H1 (cell line): ENCODE measurements at regions not wholly inside any gene's neighbourhood (a gene's known extent, or its start where the extent isn't known, plus 50 kb on each side); places are given as distances from the start of the nearest gene placed in this dataset.

Experiments
- CTCF ChIA-PET: fragments of 300-600 bp; sonication (Branson Sonifier 250); formaldehyde crosslinking; loops from one replicate; lab custom pipeline; 2021; ENCODE audit not compliant: partially characterized antibody; lab: Charles Lee
- POLR2A ChIA-PET: fragments of 300-600 bp; sonication (Branson Sonifier 250); formaldehyde crosslinking; loops from one replicate; lab custom pipeline; 2021; ENCODE audit warnings: inconsistent platforms; ENCODE audit not compliant: partially characterized antibody; lab: Charles Lee
- DNase-seq, 2 experiments: peaks; one replicate each; pipeline versions ENCODE4 v3.0.0 to v3.0.0-alpha.2; 2010 to 2022; ENCODE audit warnings: low spot score in 2 of 2, low read depth in 1 of 2, mixed read lengths in 1 of 2
- FAIRE-seq: peaks from 2 replicates; lab custom pipeline; 2011; peaks lifted over from hg19 to GRCh38; lab: Jason Lieb, UNC
- H2AFZ ChIP-seq: 2 replicates; pipeline ENCODE4 v1.8.1; 2012; ENCODE audit warnings: low read length, inconsistent platforms
- H2AK5ac ChIP-seq: 2 replicates; pipeline ENCODE4 v1.6.1; 2013; ENCODE audit warnings: low read depth, low read length
- H2BK120ac ChIP-seq: replicated peaks from 2 replicates; pipeline ENCODE3; 2013; ENCODE audit warnings: low read depth, low read length, inconsistent platforms
- H2BK12ac ChIP-seq: 2 replicates; pipeline ENCODE4 v1.6.1; 2013; ENCODE audit warnings: low read depth, low read length
- H2BK15ac ChIP-seq: 2 replicates; pipeline ENCODE4 v1.6.1; 2013; ENCODE audit warnings: low read length
- H2BK20ac ChIP-seq: 2 replicates; pipeline ENCODE4 v1.6.1; 2013; ENCODE audit warnings: low read length
- H2BK5ac ChIP-seq: 2 replicates; pipeline ENCODE4 v1.6.1; 2013; ENCODE audit warnings: low read depth, low read length
- H3K14ac ChIP-seq: 2 replicates; pipeline ENCODE4 v1.6.1; 2013; ENCODE audit warnings: inconsistent platforms; ENCODE audit not compliant: insufficient read length
- H3K18ac ChIP-seq: 2 replicates; pipeline ENCODE4 v1.6.1; 2013; ENCODE audit warnings: low read length; ENCODE audit errors: extremely low read depth
- H3K23ac ChIP-seq: 2 replicates; pipeline ENCODE4 v1.6.1; 2013; ENCODE audit warnings: inconsistent platforms; ENCODE audit not compliant: insufficient read length
- H3K23me2 ChIP-seq: 2 replicates; pipeline ENCODE4 v1.6.1; 2013; ENCODE audit warnings: low read depth, low read length
- H3K27ac ChIP-seq: 2 replicates; pipeline ENCODE4 v1.6.1; 2011; ENCODE audit warnings: low read depth, low read length, inconsistent platforms
- H3K27me3 ChIP-seq, 4 experiments: replicated peaks in 1 of 4; 1 replicate in 1 of 4; 2 replicates in 3 of 4; pipeline versions ENCODE4 v1.6.1 to v1.8.1; 2011 to 2013; ENCODE audit warnings: low read length in 3 of 4, mild to moderate bottlenecking in 3 of 4, inconsistent platforms in 2 of 4, mixed read lengths in 2 of 4, moderate library complexity in 1 of 4; ENCODE audit not compliant: control insufficient read depth in 3 of 4, insufficient read depth in 3 of 4; ENCODE audit errors: extremely low read depth in 1 of 4
- H3K36me3 ChIP-seq, 4 experiments: 2 replicates each; pipeline versions ENCODE4 v1.6.1 to v1.8.1; 2011 to 2013; ENCODE audit warnings: mild to moderate bottlenecking in 4 of 4, low read length in 3 of 4, moderate library complexity in 2 of 4, control low read depth in 1 of 4, inconsistent platforms in 1 of 4; ENCODE audit not compliant: insufficient read depth in 4 of 4, control insufficient read depth in 2 of 4
- H3K4ac ChIP-seq: replicated peaks from 2 replicates; pipeline ENCODE3; 2013; ENCODE audit warnings: low read length, low read depth, mixed read lengths, inconsistent platforms; ENCODE audit not compliant: insufficient read length
- H3K4me1 ChIP-seq, 4 experiments: replicated peaks in 1 of 4; 1 replicate in 1 of 4; 2 replicates in 3 of 4; pipeline versions ENCODE4 v1.6.1 to v1.8.1; 2011 to 2013; ENCODE audit warnings: low read length in 3 of 4, inconsistent platforms in 2 of 4, mixed read lengths in 1 of 4; ENCODE audit not compliant: insufficient read depth in 4 of 4, control insufficient read depth in 3 of 4
- H3K4me2 ChIP-seq, 2 experiments: 2 replicates each; pipeline versions ENCODE4 v1.6.1 to v1.8.1; 2011 to 2013; ENCODE audit warnings: low read depth in 2 of 2, low read length in 2 of 2, control low read depth in 1 of 2, inconsistent platforms in 1 of 2, mild to moderate bottlenecking in 1 of 2; ENCODE audit not compliant: insufficient read depth in 1 of 2
- H3K4me3 ChIP-seq, 4 experiments: fragments of 200-600, 300-600 bp in 1 of 4; sonication (generic), shearing (Covaris generic), sonication (Bioruptor Twin) in 1 of 4; 2 replicates each; pipeline versions ENCODE4 v1.5.1 to v1.8.1; 2011 to 2016; ENCODE audit warnings: low read length in 4 of 4, low read depth in 3 of 4, control low read depth in 2 of 4, inconsistent platforms in 2 of 4, mild to moderate bottlenecking in 2 of 4, mixed read lengths in 1 of 4, moderate library complexity in 1 of 4; ENCODE audit not compliant: insufficient read depth in 2 of 4; ENCODE audit errors: extremely low read depth in 1 of 4
- H3K56ac ChIP-seq: replicated peaks from 2 replicates; pipeline ENCODE3; 2013; ENCODE audit warnings: low read depth, mild to moderate bottlenecking, mixed read lengths, low read length, inconsistent platforms; ENCODE audit not compliant: insufficient read length
- H3K79me1 ChIP-seq: 2 replicates; pipeline ENCODE4 v1.6.1; 2013; ENCODE audit warnings: low read depth, low read length, control low read depth
- H3K79me2 ChIP-seq, 2 experiments: 2 replicates each; pipeline versions ENCODE4 v1.6.1 to v1.8.1; 2012 to 2013; ENCODE audit warnings: low read length in 2 of 2, mild to moderate bottlenecking in 2 of 2, inconsistent platforms in 1 of 2; ENCODE audit not compliant: insufficient read depth in 2 of 2, control insufficient read depth in 1 of 2
- H3K9ac ChIP-seq, 4 experiments: replicated peaks in 1 of 4; 1 replicate in 1 of 4; 2 replicates in 3 of 4; pipeline versions ENCODE4 v1.6.1 to v1.8.1; 2011 to 2013; ENCODE audit warnings: low read depth in 3 of 4, low read length in 3 of 4, control low read depth in 2 of 4, mild to moderate bottlenecking in 2 of 4, moderate library complexity in 2 of 4, inconsistent platforms in 1 of 4; ENCODE audit errors: extremely low read depth in 1 of 4
- H3K9me3 ChIP-seq, 2 experiments: 2 replicates each; pipeline versions ENCODE4 v1.6.1 to v1.8.1; 2012 to 2013; ENCODE audit warnings: mild to moderate bottlenecking in 2 of 2, moderate library complexity in 2 of 2, control low read depth in 1 of 2, inconsistent platforms in 1 of 2, low read depth in 1 of 2, low read length in 1 of 2, mixed read lengths in 1 of 2; ENCODE audit not compliant: insufficient read depth in 2 of 2
- H4K20me1 ChIP-seq, 2 experiments: replicated peaks in 1 of 2; 2 replicates each; pipeline versions ENCODE3 to v1.8.1; 2011 to 2013; ENCODE audit warnings: inconsistent platforms in 2 of 2, low read length in 2 of 2, mild to moderate bottlenecking in 1 of 2; ENCODE audit not compliant: insufficient read depth in 2 of 2, control insufficient read depth in 1 of 2
- H4K5ac ChIP-seq: 2 replicates; pipeline ENCODE4 v1.6.1; 2013; ENCODE audit warnings: low read length, low read depth, mixed read lengths, inconsistent platforms; ENCODE audit not compliant: insufficient read length
- H4K8ac ChIP-seq: 2 replicates; pipeline ENCODE4 v1.8.0; 2013; ENCODE audit warnings: mild to moderate bottlenecking, moderate library complexity, low read length, inconsistent platforms; ENCODE audit not compliant: insufficient read depth; ENCODE audit errors: extremely low read depth
- H4K91ac ChIP-seq: replicated peaks from 2 replicates; pipeline ENCODE3; 2013; ENCODE audit warnings: low read length, mixed read lengths, inconsistent platforms; ENCODE audit not compliant: insufficient read length
- BACH1 ChIP-seq: IDR thresholded peaks from 2 replicates; pipeline ENCODE4 v1.6.1; 2012; ENCODE audit warnings: low read length, improper control_type of control experiment
- EP300 ChIP-seq, 2 experiments: IDR thresholded peaks; 1 replicate in 1 of 2; 2 replicates in 1 of 2; pipeline ENCODE4 v1.6.1; 2011 to 2012; ENCODE audit warnings: low read depth in 2 of 2, low read length in 2 of 2, mild to moderate bottlenecking in 2 of 2, borderline replicate concordance in 1 of 2, inconsistent platforms in 1 of 2, moderate library complexity in 1 of 2
- JUN ChIP-seq: IDR thresholded peaks from 2 replicates; pipeline ENCODE4 v1.6.1; 2011; ENCODE audit warnings: low read depth, mild to moderate bottlenecking, improper control_type of control experiment, low read length
- JUND ChIP-seq: IDR thresholded peaks from 2 replicates; pipeline ENCODE4 v1.6.1; 2011; ENCODE audit warnings: mild to moderate bottlenecking, improper control_type of control experiment, low read length
- MAFK ChIP-seq: IDR thresholded peaks from 2 replicates; pipeline ENCODE4 v1.6.1; 2012; ENCODE audit warnings: low read depth, mild to moderate bottlenecking, improper control_type of control experiment, low read length
- NANOG ChIP-seq: IDR thresholded peaks from 2 replicates; pipeline ENCODE4 v1.6.1; 2011; ENCODE audit warnings: low read length, low read depth, mild to moderate bottlenecking, inconsistent platforms; ENCODE audit not compliant: insufficient read depth, poor library complexity, severe bottlenecking
- WGBS, 2 experiments: shearing (Covaris generic) in 1 of 2; methylation state at CpG; one replicate each; pipeline versions ENCODE4 v1.1.6 to v1.1.7; 2013 to 2015; ENCODE audit warnings: low lambda C conversion rate in 2 of 2, mixed read lengths in 2 of 2, inconsistent platforms in 1 of 2, low coverage in 1 of 2, missing lambda C conversion rate in 1 of 2; ENCODE audit not compliant: insufficient replicate concordance in 2 of 2, insufficient coverage in 1 of 2, insufficient read length in 1 of 2; ENCODE audit errors: extremely low coverage in 1 of 2, missing lambda C conversion rate in 1 of 2; 5-methylcytosine and 5-hydroxymethylcytosine counted together
- TF ChIP-seq, protein P1 (sequence below): IDR thresholded peaks from 2 replicates; pipeline ENCODE4 v1.6.1; 2012; ENCODE audit warnings: low read length, inconsistent platforms

- H3K4ac ChIP-seq: no peak overlapping the region
- no peak overlapping the region for H4K91ac ChIP-seq
- H2BK12ac ChIP-seq: no peak overlapping the region; the same call in 1 of the 2 replicates
- H3K23me2 ChIP-seq: no peaks in the 10 kb centered on the region; the same call in 1 of the 2 replicates
- 29% methylated on average over 5 of the region's 5 CpGs; no CpG with 5 or more reads in 1 of the 2 experiments for WGBS, 2 experiments
- no peak overlapping the region; the same call in 1 of the 2 replicates for H3K18ac ChIP-seq
- H2BK120ac ChIP-seq: no peak overlapping the region
- H3K27ac ChIP-seq: no peak overlapping the region; the same call in 1 of the 2 replicates
- no peaks in the 10 kb centered on the region; a peak in 1 of 8 replicates for H3K36me3 ChIP-seq
- no peaks in the 10 kb centered on the region for H3K79me1 ChIP-seq
- H3K9me3 ChIP-seq: peaks cover 10 to 16% of the 10 kb centered on the region in 2 experiments; a peak in 1 of 4 replicates
- no peak overlapping the region for H3K9ac ChIP-seq
- DNase-seq (peak in 1 of 2 experiments; percentile 47), FAIRE-seq (peak; percentile 70)
- no peak overlapping the region for H4K5ac ChIP-seq
- H4K8ac ChIP-seq: no peak overlapping the region
- no peak overlapping the region for H2AK5ac ChIP-seq
- POLR2A ChIA-PET: no interaction called here
- H3K14ac ChIP-seq: no peak overlapping the region
- peak overlapping the region in 1 of 4 experiments; percentile 31; a peak in 2 of 8 replicates for H3K4me3 ChIP-seq
- H2BK15ac ChIP-seq: no peak overlapping the region
- peaks cover 1 to 19% (median 13%) of the 10 kb centered on the region in 4 experiments; a peak in 4 of 7 replicates for H3K4me1 ChIP-seq
- H4K20me1 ChIP-seq: no peaks in the 10 kb centered on the region
- no peak overlapping the region for H2BK20ac ChIP-seq
- H3K23ac ChIP-seq: no peak overlapping the region
- H2AFZ ChIP-seq: no peak overlapping the region
- H3K4me2 ChIP-seq: peak overlapping the region; percentile 40 to 43
- H3K79me2 ChIP-seq: no peaks in the 10 kb centered on the region
- no peak overlapping the region for H2BK5ac ChIP-seq
- CTCF ChIA-PET: interaction anchor here (2.6 kb wide), 1 partner anchor 223 kb away, joined by 6 read pairs; no protein-coding TSS in a partner anchor
- no peak overlapping the region for H3K56ac ChIP-seq
- H3K27me3 ChIP-seq: no peaks in the 10 kb centered on the region
- TF ChIP-seq BACH1: peak; percentile 90
- peak; percentile 76; the same call in 1 of the 2 replicates for TF ChIP-seq JUND
- TF ChIP-seq, protein P1, sequence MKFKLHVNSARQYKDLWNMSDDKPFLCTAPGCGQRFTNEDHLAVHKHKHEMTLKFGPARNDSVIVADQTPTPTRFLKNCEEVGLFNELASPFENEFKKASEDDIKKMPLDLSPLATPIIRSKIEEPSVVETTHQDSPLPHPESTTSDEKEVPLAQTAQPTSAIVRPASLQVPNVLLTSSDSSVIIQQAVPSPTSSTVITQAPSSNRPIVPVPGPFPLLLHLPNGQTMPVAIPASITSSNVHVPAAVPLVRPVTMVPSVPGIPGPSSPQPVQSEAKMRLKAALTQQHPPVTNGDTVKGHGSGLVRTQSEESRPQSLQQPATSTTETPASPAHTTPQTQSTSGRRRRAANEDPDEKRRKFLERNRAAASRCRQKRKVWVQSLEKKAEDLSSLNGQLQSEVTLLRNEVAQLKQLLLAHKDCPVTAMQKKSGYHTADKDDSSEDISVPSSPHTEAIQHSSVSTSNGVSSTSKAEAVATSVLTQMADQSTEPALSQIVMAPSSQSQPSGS: no peak
- TF ChIP-seq EP300 (IDR thresholded peaks at IDR 0.05; ENCODE audit: borderline replicate concordance in 1 of 2, low read depth in 2 of 2, low read length in 2 of 2): 0 out of 3 replicates have a peak, but pooled peaks of 1 of the 2 experiments have one; percentile 50
- TF ChIP-seq JUN: 0 out of 2 replicates have a peak, but pooled peaks have one; percentile 41
- peak; percentile 42 for TF ChIP-seq NANOG
- peak; percentile 78 for TF ChIP-seq MAFK
Measured at GRCh38 chr20:17024513-17025119, 202.2 kb upstream of the PCSK2 start.
